Astrocyte of the spinal cord (primary cell): ENCODE measurements at regions not wholly inside any gene's neighbourhood (a gene's known extent, or its start where the extent isn't known, plus 50 kb on each side); places are given as distances from the start of the nearest gene placed in this dataset.

Source experiments
- DNase-seq: peaks from one replicate; pipeline ENCODE4 v3.0.0; 2011; ENCODE audit warnings: low read depth, low spot score
- H3K4me3 ChIP-seq: 2 replicates; pipeline ENCODE4 v1.5.1; 2011; ENCODE audit warnings: low read depth, mild to moderate bottlenecking, low read length, moderate library complexity
- CTCF ChIP-seq: IDR thresholded peaks from 2 replicates; pipeline ENCODE4 v1.5.1; 2012; ENCODE audit warnings: low read depth, mild to moderate bottlenecking, low read length, inconsistent platforms
- in situ Hi-C: cut with HindIII; loops from 2 replicates; pipeline ENCODE4 v1.10.0; 2017; ENCODE audit warnings: low sequenced_read_pairs

- no peak for TF ChIP-seq CTCF
- H3K4me3 ChIP-seq = no peak overlapping the region
- in situ Hi-C loops = no loop called here
- DNase-seq = peak; percentile 60
These were observed 454.7 kb upstream of the SLC39A10 start for GRCh38 chr2:195202163-195202845.

GRCh38 chr2:195199864-195200263, 457.2 kb upstream of the SLC39A10 start:
- no peak for DNase-seq
- H3K4me3 ChIP-seq = no peak overlapping the region
- in situ Hi-C loops = no loop called here
- TF ChIP-seq CTCF = no peak

- TF ChIP-seq CTCF = no peak
- DNase-seq = no peak
- in situ Hi-C loops = no loop called here
- no peak overlapping the region for H3K4me3 ChIP-seq
These were observed 475.8 kb upstream of the SLC39A10 start for GRCh38 chr2:195181059-195181705.

GRCh38 chr2:195168369-195168768, 488.7 kb upstream of the SLC39A10 start:
- no peak for DNase-seq
- no peak for TF ChIP-seq CTCF
- H3K4me3 ChIP-seq = no peak overlapping the region
- in situ Hi-C loops = no loop called here

GRCh38 chr2:195164930-195165329, 492.1 kb upstream of the SLC39A10 start:
- no peak overlapping the region for H3K4me3 ChIP-seq
- in situ Hi-C loops = no loop called here
- no peak for DNase-seq
- TF ChIP-seq CTCF = no peak

GRCh38 chr2:195162918-195163317, 494.1 kb upstream of the SLC39A10 start:
- DNase-seq = no peak
- no peak for TF ChIP-seq CTCF
- in situ Hi-C loops = no loop called here
- H3K4me3 ChIP-seq = no peak overlapping the region
